Medulla oblongata (tissue), 1 donor: ENCODE measurements at regions not wholly inside any gene's neighbourhood (a gene's known extent, or its start where the extent isn't known, plus 50 kb on each side); places are given as distances from the start of the nearest gene placed in this dataset.

ENCODE experiments used
- DNase-seq: peaks from one replicate; pipeline ENCODE4 v3.0.0-alpha.2; 2015; ENCODE audit errors: extremely low spot score

DNA sequence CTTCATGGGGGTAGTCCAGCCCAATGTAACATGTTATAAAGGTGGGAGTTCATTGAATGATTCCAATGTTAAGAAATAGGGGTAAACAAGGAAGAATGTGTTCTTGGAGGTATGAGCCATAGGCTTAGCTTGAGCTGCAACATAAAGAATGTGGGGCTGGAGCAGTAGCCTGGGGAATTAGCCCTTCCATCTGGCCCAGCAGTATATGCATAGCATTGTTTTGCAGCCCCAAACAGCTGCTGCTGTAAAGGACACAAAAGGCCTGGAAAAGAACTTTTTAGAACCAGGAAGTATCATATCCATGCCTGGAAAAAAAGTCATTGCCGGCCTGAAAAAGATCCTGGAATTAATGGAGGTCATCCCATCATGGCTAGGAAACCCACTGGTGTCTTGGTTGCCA is 55.8 kb upstream of the SMARCA2 start:
- no peak for DNase-seq

DNA sequence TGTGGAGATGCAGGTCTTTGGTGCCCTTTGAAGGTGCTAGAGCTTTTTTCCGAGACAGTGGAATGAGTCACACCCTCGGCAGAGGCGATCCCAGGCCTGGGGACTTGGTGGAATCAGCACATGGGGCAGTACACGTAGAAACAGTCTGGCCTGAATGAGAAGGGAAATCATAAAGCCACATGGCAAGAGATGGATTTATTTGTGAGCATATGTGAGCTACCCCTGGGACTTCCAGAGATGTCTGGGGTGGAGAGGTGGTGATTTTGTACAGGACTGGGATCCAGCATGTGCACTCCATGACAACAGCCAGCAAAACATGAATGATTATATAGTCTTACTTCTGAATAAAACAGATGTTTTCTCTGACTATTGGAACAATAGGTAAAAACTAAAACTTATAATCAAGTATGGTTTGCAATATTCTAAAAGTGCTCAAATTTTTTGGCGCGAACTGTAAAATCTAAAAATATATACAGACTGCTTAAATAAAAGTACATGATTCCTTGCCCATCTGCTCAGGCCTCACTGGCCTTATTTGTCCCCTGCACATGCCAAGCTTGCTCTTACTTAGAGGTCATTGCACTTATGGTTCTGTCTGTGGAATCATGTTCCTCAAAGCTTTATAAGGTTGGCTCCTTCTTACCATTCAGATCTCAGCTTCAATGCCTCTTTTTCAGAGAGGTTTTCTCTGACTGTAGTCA is 54.7 kb upstream of the SMARCA2 start:
- DNase-seq = no peak

DNA sequence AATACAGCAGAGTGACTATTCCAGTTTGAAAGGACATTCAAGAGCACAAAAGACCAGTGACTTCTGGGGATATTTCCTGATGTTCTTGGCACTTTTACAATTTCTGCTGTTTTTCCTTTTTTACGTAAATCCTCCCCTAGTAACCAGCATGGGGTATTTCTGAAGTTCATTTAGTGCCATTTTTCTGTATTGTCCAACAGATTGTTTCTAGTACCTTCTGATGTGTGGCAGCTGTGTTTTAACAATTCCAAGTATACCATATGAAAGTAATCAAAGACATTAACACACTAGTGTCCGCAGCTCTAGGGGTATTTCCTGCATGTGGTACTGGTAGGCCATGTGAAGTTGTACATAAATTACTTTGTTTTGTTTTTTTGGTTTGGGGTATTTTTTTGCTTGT is 53.0 kb upstream of the SMARCA2 start:
- no peak for DNase-seq

DNA sequence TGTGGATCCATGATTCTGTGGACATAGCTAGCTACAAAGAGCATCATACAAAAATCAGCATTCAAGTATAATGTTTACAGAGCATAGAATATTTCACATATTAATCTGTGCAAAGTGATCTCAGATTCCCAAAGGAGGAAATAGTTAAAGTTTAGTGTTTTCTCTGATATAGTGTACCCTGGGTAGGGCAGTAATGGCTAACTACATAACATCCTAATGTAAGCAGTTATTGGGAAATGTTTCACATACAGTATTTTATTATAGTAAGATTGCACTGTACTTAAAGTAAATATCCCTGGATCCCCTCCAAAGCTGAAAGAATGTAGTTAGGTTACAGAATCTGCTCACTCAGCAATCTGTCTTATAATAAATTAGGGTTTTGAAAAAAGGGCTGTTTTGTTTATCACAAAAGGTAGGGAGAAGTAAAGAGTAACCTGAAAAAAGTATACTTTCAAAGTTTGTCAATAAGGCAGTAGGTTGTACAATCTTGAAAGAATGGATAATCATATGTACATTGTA is 52.5 kb upstream of the SMARCA2 start:
- no peak for DNase-seq

DNA sequence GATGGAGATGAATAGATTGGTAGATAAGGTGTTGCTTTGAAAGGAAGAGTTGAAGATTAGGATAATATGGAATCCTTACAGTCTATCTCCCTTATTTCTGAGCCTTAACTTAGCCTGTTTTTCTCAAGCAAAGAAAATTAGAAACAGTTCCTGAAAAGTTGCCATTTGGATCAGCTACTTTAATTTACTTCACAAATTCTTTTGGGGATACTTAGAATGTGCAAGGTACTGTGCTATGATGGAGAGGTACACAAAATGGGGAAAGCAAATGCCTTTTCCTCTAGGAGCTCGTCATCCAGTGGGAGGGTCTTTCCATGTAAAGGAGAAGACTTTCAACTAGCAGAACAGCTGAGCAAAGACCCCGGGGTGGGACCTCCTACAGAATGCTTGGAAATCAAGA is 51.1 kb upstream of the SMARCA2 start:
- no peak for DNase-seq
